ENCODE measurements at regions not wholly inside any gene's neighbourhood (a gene's known extent, or its start where the extent isn't known, plus 50 kb on each side); places are given as distances from the start of the nearest gene placed in this dataset.
"Not testable (repeated sequence)": the region's sequence is repeated elsewhere in the genome, so short reads cannot be mapped to it uniquely, and the experiment has no call there.

GRCh38 chr10:46841051-46841593 is 70.1 kb upstream of the PTPN20 start:
- H3K4me1 Mint-ChIP-seq (ENCODE audit: low read depth, unreplicated experiment); H3K27me3 Mint-ChIP-seq (ENCODE audit: unreplicated experiment); H3K4me3 Mint-ChIP-seq (ENCODE audit: low read depth, unreplicated experiment); DNase-seq; BruUV-seq (replicated peaks); CTCF ChIA-PET; intact Hi-C loops (cut with micrococcal nuclease; ENCODE audit: unreplicated experiment); H3K9me3 Mint-ChIP-seq (ENCODE audit: low read depth, unreplicated experiment); H3K27ac Mint-ChIP-seq (ENCODE audit: unreplicated experiment); H3K36me3 Mint-ChIP-seq (ENCODE audit: insufficient read depth, unreplicated experiment): not testable (repeated sequence)

- H3K27me3 Mint-ChIP-seq (ENCODE audit: unreplicated experiment); BruUV-seq (replicated peaks); intact Hi-C loops (cut with micrococcal nuclease; ENCODE audit: unreplicated experiment); CTCF ChIA-PET; H3K36me3 Mint-ChIP-seq (ENCODE audit: insufficient read depth, unreplicated experiment); H3K27ac Mint-ChIP-seq (ENCODE audit: unreplicated experiment); H3K4me1 Mint-ChIP-seq (ENCODE audit: low read depth, unreplicated experiment); H3K4me3 Mint-ChIP-seq (ENCODE audit: low read depth, unreplicated experiment); H3K9me3 Mint-ChIP-seq (ENCODE audit: low read depth, unreplicated experiment); DNase-seq: not testable (repeated sequence)
Observed at GRCh38 chr10:46845194-46845593, 66.0 kb upstream of the PTPN20 start.

- H3K4me3 Mint-ChIP-seq (ENCODE audit: low read depth, unreplicated experiment); H3K9me3 Mint-ChIP-seq (ENCODE audit: low read depth, unreplicated experiment); H3K27ac Mint-ChIP-seq (ENCODE audit: unreplicated experiment); intact Hi-C loops (cut with micrococcal nuclease; ENCODE audit: unreplicated experiment); H3K27me3 Mint-ChIP-seq (ENCODE audit: unreplicated experiment); H3K4me1 Mint-ChIP-seq (ENCODE audit: low read depth, unreplicated experiment); BruUV-seq (replicated peaks); CTCF ChIA-PET; DNase-seq; H3K36me3 Mint-ChIP-seq (ENCODE audit: insufficient read depth, unreplicated experiment): not testable (repeated sequence)
Observed at GRCh38 chr10:46845640-46846039, 65.6 kb upstream of the PTPN20 start.

- H3K9me3 Mint-ChIP-seq (ENCODE audit: low read depth, unreplicated experiment); BruUV-seq (replicated peaks); DNase-seq; H3K4me1 Mint-ChIP-seq (ENCODE audit: low read depth, unreplicated experiment); H3K36me3 Mint-ChIP-seq (ENCODE audit: insufficient read depth, unreplicated experiment); H3K27me3 Mint-ChIP-seq (ENCODE audit: unreplicated experiment); intact Hi-C loops (cut with micrococcal nuclease; ENCODE audit: unreplicated experiment); H3K27ac Mint-ChIP-seq (ENCODE audit: unreplicated experiment); CTCF ChIA-PET; H3K4me3 Mint-ChIP-seq (ENCODE audit: low read depth, unreplicated experiment): not testable (repeated sequence)
Observed at GRCh38 chr10:46860753-46861152, 50.5 kb upstream of the PTPN20 start.
